ENCODE measurements at regions not wholly inside any gene's neighbourhood (a gene's known extent, or its start where the extent isn't known, plus 50 kb on each side); places are given as distances from the start of the nearest gene placed in this dataset.
"Not testable (repeated sequence)": the region's sequence is repeated elsewhere in the genome, so short reads cannot be mapped to it uniquely, and the experiment has no call there.

DNA sequence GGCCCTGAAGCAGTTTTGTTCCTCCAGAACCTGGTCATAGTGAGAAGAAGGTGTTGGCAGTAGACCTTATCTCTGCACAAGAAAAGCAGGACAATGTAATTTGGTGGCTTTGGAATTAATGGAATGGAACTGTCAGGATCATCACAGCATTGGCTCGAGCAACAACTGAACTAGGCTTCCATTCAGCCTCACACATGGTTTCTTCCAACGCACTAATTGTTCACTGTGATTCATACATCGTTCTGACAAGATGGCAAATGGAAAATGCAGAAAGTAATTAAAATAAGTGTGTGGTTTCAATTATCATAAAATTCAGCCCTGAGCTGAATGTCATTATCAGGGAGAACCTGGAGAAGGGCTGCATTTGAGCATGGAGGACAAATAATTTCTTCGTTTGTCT lies 80.6 kb downstream of the MFSD1 start:
- DNase-seq, result no peak

DNA sequence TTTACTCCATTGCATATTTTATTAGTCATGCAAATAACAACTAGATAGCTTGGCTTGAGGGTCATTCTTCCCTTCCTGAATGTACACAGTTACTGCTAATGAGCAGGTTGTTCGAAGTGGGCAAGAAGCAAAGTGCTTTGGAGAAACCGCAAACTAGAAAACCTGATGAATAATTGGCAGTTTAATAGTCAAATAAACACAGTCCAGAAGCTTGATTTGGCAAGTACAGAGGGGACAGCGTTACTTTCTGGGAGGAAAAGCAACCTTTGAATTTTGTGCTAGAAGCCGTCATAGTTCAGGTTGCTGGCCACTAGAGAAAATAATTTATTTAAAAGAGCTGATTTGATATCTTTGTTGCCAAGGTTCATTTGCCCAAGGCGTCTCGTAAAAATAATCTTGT lies 94.9 kb downstream of the MFSD1 start:
- DNase-seq, result no peak

DNA sequence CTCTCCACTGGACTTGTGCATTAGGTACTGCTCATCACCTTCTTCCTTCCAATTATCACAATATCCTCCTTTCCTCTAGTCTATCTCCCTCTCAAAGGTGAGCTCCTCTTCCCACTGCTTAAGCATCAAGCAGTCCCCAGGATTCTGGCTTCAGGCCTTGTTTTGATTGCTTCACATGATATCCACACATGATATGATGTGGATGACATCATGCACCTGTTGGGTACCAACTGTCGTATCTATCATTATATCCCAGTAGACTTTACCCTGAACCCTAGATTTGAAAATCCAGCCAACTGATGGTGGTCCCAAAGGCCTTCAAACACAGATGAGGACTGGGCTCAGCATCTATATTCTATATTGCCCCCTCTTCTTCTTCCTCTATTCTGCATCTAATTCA lies 104.9 kb downstream of the MFSD1 start:
- DNase-seq, result no peak

DNA sequence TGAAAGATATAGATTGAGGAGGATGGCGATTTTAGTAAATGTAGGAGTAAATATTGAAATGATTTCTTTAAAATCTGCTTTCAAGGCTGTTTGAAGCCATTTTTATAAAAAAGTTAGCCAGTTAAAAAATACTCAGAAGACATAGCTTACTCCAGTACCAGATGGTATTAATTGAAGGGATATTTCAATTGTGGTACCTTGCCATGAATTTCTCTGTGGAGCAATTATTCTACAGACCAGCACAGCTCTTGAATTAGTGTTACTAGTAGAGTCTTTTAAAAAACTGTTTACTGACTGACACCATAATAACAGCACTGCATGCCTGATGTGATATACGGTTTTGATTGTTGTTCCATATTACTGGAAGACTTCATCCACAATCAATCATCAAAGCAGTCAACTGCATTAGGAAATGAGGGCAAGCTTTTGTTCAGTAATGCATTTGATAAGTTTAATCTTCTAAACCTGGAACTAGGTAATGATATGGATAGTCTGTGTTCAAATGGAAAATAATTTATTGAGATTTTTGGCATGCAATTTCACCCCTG lies 106.4 kb downstream of the MFSD1 start:
- DNase-seq, result no peak

DNA sequence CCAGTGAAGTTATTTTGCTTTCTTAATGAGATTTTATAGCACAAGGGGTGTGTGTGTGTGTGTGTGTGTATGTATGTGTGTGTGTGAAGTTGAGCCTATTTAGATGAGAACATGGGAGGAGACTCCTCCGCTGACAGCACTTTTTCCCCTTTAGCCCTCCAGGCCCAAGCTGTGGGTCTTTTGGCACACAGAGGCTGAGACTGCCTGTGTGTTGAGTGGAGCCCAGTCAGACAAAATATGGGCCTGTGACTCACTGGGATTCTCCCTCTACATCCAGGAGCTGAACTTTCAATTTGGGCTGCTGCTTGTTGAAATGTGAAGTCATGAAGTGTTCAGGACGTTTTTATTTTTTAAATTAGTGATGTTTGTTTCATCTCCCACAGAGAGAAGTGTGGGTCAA lies 108.0 kb downstream of the MFSD1 start:
- no peak for DNase-seq

DNA sequence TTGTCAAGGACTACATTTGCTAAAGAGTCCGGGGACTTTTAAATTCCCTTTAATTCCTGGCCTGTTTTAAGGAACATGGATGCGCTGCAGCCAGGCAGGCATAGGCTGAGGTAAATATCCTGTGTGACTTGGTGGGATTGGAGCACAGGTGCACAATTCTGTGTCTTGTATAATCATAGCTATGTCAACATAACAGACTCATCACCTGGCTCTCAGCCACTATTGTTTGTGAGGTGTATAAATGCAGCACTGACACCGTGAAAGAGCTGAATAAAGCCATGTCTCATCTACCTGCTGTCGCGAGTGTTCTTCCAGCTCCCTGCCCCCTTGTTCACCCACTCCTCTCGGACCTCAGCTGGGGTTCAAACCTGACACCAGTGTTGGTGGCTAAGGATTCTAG lies 109.7 kb downstream of the MFSD1 start:
- DNase-seq, result no peak

DNA sequence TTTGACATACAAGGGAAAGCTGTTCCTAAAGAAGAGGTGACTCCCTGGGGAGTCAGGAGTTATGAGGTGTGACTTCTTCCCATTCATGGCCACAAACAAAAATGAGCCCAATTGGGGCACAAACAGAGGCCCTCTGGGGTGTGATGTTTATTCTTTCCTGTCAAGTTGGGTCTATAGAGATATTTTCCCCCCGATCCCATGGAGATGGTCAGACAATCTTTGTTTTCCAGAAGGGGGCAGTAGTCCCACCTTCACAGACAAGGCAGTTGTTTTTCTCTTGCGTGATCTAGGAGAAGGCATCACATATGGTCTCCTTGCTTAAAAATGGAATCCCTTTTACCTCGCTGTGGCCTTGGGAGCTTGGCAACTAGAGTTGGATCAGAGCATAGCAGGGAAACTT lies 110.3 kb downstream of the MFSD1 start:
- no peak for DNase-seq

DNA sequence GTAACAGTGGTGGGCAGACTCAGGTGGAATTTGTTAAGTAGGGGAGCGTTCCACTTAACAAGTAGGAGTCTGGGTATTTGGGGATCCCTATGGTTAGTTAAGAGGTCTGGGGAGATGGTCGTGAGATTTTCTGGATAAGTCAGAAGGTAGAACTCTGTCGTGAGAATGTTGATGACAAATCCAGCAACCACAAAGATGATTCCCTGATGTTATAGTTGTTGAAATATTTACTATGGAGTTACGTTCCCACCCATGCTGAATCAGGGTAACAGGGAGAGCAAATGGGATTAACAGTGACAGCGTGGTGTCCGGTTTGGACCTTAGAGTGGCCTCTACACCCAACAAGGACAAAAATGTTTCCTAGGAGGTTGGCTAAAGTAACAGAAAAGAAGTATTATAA lies 110.8 kb downstream of the MFSD1 start:
- DNase-seq, result no peak

DNA sequence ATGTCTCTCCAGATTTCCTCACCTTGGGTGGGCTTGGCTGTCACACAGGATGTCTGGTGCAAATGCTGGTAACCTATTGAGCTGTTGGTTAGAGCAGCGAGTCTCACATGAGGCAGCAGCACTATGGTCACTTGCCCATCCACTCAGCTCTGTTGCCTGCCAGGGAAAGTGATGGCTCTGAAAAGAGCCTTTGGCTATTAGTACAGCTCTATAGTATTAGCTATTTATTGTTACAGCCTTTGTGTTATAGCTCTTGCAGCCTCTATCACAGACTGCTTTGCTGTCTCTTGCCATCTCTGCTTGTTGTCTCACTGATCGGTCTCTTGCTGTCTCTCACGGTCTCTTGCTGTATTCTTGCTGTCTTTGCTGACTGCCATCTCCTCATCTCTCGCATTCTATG lies 114.3 kb downstream of the MFSD1 start:
- DNase-seq, result no peak

DNA sequence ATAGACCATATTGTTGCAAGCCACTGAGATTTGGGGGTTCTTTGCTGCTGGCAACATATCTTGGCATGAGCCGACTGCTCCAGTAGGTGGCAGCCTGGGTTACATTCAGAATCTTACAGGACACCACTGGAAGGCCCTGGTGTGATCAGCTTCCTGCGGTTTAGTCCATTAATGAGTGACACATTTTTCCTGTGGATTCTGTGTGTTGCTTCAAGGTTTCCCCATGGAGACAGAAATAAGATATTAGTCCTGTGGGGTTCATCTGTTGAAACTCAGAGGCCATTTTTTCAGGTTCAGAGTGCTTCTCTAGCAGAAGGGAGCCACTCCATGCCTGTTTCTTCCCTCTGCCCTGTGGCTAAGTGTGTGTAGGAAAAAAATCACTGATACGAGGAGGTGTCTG lies 116.2 kb downstream of the MFSD1 start:
- DNase-seq, result no peak

DNA sequence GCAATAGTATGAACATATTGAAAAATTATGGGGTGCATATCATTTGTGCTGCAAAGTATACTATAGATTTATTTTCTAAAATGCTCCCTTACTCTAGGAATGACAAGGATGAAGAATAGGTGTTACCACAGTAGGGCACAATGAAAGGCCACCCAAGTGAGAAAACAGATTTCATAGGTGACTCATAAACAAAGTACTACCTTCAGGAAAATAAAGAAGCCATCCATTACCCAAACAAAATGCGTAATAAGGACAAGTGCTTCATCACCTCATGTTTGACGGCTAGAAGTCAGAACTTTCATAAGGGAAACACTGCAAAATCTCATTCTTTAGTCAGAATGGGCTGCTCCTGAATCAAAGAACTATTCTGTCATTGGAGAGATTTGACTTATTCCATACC lies 116.6 kb downstream of the MFSD1 start:
- DNase-seq, result no peak

DNA sequence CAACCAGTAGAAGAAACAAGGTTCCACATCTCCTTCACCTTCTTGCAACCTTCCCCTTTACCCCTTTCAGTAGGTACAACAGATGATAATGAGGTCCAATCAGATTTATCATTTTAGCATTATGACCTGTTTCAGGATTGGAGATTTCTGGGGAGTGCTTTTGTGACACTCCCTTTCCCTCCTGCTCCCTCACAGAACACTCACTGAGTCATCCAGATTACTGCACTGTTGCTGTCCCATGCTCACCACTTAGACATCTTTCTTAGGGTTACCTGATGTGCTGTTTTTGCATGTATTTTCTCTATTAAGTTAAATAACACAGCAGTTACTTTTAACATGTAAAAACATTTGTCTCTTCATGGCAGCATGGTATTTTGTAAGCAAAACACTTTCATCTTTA lies 118.5 kb downstream of the MFSD1 start:
- no peak for DNase-seq

DNA sequence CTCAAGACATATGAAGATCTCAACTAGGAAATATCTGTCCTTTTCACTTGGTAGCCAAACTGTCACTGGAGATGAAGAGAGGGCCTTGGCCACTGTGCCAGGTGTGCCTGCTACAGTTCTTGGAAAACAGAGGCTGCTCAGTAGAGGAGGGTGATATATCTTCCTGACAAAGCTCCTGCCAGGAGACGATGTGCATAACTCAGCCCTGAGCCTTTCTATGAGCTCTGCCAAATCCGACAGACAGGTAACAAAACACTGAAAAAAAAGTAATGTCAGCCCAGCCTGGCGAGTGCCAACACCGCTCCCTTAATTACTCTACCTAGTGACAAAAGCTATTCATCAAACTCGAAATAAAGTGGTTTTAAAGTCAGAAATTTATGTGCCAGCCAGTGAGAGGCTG lies 123.2 kb downstream of the MFSD1 start:
- DNase-seq, result no peak

DNA sequence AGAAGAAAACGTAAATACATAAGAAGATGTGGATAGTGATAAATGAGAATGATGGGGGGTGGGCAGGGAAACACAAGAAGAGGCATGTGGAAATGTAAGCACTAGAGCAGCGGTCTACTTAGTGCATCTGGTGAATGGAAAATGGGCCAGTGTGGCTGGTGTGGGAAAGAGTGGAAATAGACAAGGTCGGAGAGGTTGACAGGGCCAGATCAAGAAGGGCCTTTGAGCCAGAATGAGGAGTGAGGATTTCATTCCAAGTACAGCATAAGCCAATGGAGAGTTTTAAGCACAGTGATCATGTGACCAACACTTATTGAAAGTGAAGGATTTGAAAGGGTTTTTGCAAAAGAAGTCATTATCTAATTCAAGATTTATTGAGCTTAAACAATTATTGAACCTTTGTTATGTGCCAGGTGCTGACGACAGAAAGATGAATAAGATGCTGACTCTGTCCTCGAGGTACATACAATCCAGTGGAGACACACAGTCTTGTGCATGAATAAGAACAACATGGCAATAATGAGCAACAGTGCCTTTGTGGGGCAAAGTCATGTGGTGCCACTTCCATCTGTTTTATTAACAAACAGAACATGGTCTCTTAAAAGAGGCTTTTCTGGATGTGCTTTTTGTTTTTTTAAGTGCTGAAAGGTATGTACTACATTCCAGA lies 124.1 kb downstream of the MFSD1 start:
- no peak for DNase-seq

DNA sequence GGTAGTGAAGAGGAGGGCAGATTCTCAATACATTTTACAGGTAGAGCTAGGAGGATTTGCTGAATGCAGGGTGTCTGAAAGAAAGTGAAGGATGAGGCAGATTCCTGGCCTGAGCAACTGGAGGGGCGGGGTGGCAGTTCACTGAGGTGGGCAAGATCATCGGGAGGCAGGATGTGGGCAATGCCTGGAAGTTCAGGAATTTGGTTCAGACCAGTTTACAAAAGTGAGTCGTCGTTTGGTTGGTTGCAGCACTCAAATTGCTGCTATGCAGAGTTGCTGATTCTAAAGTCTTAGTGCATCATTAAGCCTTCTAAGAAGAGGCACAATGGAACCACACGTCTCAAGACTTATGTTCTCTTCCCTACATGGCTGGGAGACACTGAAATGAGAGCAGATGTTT lies 134.0 kb downstream of the MFSD1 start:
- DNase-seq, result no peak

DNA sequence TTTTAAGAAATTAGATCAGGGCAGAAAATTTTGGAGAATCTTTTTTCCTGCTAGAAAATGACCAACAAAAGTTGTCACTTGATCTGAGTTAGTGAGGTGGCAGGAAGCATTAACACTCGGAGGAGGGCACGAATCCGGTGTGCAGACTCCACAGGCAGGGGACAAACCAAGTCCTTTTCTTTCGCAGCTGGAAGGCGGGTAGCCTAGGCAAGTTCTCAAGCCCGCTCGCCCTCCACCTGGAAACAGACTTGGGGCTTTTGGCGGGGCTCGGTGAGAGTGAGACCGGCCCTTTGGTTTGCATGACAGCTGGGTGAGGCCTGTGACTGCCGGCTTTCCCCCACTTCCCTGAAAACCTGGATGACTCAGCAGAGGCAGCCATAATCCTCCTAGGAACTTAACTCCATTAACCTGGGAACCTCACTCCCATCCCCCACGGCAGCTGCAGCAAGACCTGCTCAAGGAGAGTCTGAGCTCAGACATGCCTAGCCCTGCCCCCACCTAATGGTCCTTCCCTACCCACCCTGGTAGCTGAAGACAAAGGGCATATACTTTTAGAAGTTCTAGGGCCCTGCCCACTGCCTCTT lies 134.8 kb downstream of the MFSD1 start:
- no peak for DNase-seq

DNA sequence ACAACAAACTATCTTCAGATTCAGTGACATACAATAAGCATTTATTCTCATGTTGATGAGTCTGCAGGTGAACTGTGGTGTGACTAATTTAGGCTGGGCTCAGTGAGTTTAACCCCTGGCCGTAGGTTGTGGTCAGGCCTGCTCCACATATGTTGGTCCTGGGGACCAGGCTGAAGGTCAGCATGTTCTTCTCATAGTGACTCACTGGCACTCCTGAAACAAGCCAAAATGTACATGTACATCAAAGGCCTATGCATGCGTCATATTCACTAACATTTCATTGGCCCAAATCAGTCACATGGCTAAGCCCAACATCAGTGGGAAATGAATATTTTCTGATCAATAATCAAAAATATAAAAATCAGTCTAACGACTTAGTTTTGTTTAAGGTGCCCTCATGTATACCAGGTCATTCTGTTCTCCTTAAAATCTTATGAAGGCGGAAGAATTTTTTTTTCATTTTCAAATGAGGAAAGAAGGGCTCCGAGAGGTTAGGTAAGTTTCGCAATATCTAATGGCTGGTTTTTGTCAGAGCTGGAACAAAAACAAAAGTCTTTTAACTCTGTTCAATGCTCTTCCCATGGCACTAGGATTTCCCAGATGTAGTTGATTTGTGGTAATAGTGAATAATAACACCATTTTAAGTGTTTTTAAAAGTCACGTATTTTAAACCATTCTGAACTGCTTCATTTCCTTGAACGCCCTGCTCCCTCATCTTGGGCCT lies 148.5 kb downstream of the MFSD1 start:
- no peak for DNase-seq

DNA sequence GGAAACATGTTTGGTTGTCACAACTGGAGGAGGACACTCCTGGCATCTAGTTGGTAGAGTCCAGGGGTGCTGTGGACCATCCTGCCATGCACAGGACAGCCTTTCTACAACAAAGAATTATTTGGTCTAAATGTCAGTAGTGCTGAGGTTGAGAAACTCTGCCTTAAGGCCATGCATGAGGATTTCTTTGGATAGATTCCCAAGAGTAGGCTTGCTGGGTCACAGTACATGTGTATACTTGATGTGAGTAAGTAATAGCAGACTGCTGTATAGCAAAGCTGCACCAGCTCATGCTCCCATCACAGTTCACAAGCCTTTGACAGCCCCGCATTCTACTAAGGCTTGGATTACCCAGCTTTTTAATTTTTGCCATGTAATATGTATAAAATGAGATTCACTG lies 151.3 kb downstream of the MFSD1 start:
- DNase-seq, result no peak

DNA sequence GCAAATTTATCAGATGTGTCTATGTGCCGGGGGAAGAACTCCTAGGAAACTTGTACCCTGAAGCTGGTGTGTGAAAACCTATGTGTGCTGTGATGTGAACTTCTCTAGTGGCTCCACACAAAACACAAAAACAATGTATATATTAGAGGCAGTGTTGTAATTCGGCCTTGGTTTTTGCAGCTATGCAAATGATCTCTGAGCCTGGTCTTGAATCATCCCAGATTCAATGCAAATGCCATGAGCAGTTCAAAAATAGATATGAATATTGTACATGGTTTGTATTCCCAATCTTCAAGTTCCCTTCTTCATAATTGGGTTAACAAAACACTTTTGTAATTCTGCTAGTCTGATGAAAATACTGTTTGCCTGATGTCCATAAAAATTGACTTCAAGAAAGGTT lies 152.6 kb downstream of the MFSD1 start:
- no peak for DNase-seq

DNA sequence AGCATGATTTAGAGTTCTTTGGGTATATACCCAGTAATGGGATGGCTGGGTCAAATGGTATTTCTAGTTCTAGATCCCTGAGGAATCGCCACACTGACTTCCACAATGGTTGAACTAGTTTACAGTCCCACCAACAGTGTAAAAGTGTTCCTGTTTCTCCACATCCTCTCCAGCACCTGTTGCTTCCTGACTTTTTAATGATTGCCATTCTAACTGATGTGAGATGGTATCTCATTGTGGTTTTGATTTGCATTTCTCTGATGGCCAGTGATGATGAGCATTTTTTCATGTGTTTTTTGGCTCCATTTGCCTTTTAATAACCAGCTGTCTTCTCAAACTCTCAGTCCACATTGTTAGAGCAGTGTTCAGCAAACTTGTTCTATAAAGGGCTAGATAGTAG lies 155.9 kb downstream of the MFSD1 start:
- not testable (repeated sequence) for DNase-seq

DNA sequence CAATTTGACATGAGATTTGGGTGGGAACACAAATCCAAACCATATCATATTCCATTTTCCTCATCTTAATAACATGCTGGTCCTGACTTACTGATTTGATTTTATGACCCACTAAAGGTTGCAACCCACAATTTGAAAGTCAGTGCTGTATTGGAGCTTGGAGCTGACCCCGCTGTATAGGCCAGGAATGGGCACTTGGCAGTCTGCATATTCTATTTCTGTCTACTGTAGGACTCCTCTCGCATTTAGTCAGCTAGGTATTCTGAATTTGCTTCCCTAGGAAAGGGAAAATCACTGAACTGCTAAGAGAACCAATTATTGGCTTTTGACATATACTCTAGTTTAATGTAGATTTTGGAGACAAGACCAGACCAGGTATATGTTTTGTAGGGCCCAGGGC lies 157.0 kb downstream of the MFSD1 start:
- DNase-seq, result no peak

DNA sequence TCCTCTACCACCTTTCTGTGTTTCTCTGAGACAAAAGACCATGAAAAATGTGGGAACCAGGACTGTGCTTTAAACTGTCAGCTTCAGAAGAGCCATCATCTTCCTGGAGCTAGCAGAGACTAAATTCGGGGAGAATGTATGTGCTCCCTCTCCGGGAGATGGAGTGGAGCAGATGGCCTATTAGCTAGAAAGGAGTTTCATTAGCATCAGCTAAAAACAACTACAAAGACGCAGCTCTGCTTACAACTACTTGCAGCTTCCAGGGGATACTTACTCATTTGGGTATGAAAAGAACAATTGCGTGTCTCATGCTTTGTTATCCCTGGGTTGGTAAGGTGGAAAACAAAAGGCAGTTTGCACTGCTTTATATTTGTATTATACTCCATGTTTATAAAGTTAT lies 159.6 kb downstream of the MFSD1 start:
- DNase-seq, result no peak

DNA sequence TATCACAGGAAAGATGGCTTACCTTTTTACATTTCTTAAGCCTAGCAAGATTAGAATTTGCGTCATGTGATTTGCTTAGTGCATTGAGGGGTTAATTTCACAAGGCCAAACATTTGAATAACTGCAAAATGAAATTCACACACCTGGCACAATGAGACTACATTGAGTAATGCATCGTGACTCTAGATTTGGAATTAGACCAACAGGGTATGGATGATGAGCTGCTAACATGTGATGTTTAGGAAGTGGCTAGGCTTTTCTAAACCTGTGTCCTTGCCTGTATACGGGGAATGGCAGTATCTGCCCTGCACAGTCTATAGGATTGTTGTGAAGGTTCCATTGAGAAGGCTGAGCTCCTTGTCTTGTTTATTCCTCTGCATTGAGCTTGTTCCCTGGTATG lies 160.1 kb downstream of the MFSD1 start:
- DNase-seq, result no peak

DNA sequence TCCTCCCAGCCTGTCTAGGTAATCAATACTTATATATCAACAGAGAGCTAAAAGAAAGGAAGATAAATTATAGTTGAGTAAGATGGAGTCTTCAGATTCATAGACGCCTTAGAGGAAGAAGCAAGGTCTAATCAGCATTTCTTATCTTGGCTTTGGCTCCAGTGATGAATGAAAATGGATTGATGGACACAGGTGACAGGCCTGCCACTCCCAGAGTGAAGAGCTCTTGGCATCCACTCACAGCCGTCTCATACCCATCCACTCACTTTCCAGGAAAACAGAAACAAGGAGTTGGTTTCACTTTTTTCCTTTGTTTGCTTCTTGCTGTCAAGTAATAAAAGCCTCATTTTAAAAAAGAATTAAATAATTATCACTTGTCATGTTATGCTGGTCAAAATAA lies 168.2 kb downstream of the MFSD1 start:
- no peak for DNase-seq

Measured in skin of body (tissue), 1 donor.